Glutamatergic neuron (in vitro differentiated cells): ENCODE measurements at regions not wholly inside any gene's neighbourhood (a gene's known extent, or its start where the extent isn't known, plus 50 kb on each side); places are given as distances from the start of the nearest gene placed in this dataset.

Experiments
- DNase-seq: peaks from one replicate; pipeline ENCODE4 v3.0.0; 2022
- H3K27ac Mint-ChIP-seq: one replicate; pipeline ENCODE4 v1.8.0; 2020; ENCODE audit warnings: mild to moderate bottlenecking, mixed read lengths, inconsistent platforms; ENCODE audit not compliant: unreplicated experiment
- H3K27me3 Mint-ChIP-seq: one replicate; pipeline ENCODE4 v1.8.0; 2020; ENCODE audit warnings: mild to moderate bottlenecking, moderate library complexity, mixed read lengths, inconsistent platforms; ENCODE audit not compliant: unreplicated experiment
- H3K36me3 Mint-ChIP-seq: one replicate; pipeline ENCODE4 v1.8.0; 2020; ENCODE audit warnings: mild to moderate bottlenecking, mixed read lengths, inconsistent platforms; ENCODE audit not compliant: unreplicated experiment
- H3K4me1 Mint-ChIP-seq: one replicate; pipeline ENCODE4 v1.8.0; 2020; ENCODE audit warnings: mild to moderate bottlenecking, low read depth, mixed read lengths, inconsistent platforms; ENCODE audit not compliant: unreplicated experiment
- H3K4me3 Mint-ChIP-seq: one replicate; pipeline ENCODE4 v1.8.0; 2020; ENCODE audit warnings: mild to moderate bottlenecking, mixed read lengths, inconsistent platforms; ENCODE audit not compliant: unreplicated experiment
- H3K9me3 Mint-ChIP-seq: one replicate; pipeline ENCODE4 v1.8.0; 2020; ENCODE audit warnings: mild to moderate bottlenecking, moderate library complexity, mixed read lengths, inconsistent platforms; ENCODE audit not compliant: unreplicated experiment
- CTCF ChIP-seq: fragments of 200-600 bp; sonication (generic); IDR thresholded peaks from one replicate; pipeline ENCODE4 v1.5.0; 2021; ENCODE audit not compliant: partially characterized antibody, unreplicated experiment

GRCh38 chr1:212212343-212212742 lies 72.9 kb upstream of the PPP2R5A start:
- no peak for TF ChIP-seq CTCF
- Mint-ChIP-seq H3K9me3 (no peaks in the 10 kb centered on the region), H3K4me1 (no peaks in the 10 kb centered on the region)

GRCh38 chr1:212212906-212213305 lies 72.3 kb upstream of the PPP2R5A start:
- no peaks in the 10 kb centered on the region for H3K4me1 Mint-ChIP-seq

More at GRCh38 chr1:212212343-212212742, 72.9 kb upstream of the PPP2R5A start:
- no peak for DNase-seq
- Mint-ChIP-seq H3K4me3 (no peak overlapping the region), H3K36me3 (no peaks in the 10 kb centered on the region), H3K27ac (no peak overlapping the region), H3K27me3 (peaks cover 2% of the 10 kb centered on the region)

DNA sequence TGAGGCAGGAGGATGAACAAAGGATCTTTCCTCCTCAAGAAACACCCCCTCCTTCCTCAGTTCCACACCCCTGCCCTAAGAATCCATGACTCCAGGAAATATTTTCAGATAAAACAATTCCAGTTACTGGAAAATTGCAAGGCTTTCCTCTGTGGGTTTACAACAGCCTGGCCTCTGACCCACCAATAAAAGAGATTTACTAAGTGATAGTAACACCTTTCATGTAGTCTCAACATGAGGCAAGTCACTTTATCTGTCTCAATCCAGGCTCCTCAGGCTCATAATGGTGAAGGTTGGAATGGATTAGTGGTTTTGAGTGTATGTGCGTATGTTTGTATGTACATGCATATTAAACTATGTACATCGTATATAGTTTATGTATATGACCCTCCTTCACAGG lies 71.4 kb upstream of the PPP2R5A start:
- Mint-ChIP-seq H3K4me1 (no peaks in the 10 kb centered on the region), H3K36me3 (no peaks in the 10 kb centered on the region), H3K27ac (no peak overlapping the region), H3K9me3 (peaks cover 2% of the 10 kb centered on the region), H3K4me3 (no peak overlapping the region), H3K27me3 (no peaks in the 10 kb centered on the region)
- DNase-seq = no peak
- TF ChIP-seq CTCF = no peak

More at GRCh38 chr1:212212906-212213305, 72.3 kb upstream of the PPP2R5A start:
- TF ChIP-seq CTCF = no peak
- H3K27me3 Mint-ChIP-seq = peaks cover 2% of the 10 kb centered on the region
- H3K9me3 Mint-ChIP-seq = peaks cover 2% of the 10 kb centered on the region
- no peak overlapping the region for H3K4me3 Mint-ChIP-seq
- H3K36me3 Mint-ChIP-seq = no peaks in the 10 kb centered on the region
- H3K27ac Mint-ChIP-seq = no peak overlapping the region
- no peak for DNase-seq

GRCh38 chr1:212214325-212214724 lies 70.9 kb upstream of the PPP2R5A start:
- DNase-seq = no peak
- Mint-ChIP-seq H3K27ac (no peak overlapping the region), H3K4me3 (no peak overlapping the region), H3K4me1 (no peaks in the 10 kb centered on the region), H3K27me3 (no peaks in the 10 kb centered on the region), H3K9me3 (peaks cover 2% of the 10 kb centered on the region), H3K36me3 (no peaks in the 10 kb centered on the region)
- no peak for TF ChIP-seq CTCF

DNA sequence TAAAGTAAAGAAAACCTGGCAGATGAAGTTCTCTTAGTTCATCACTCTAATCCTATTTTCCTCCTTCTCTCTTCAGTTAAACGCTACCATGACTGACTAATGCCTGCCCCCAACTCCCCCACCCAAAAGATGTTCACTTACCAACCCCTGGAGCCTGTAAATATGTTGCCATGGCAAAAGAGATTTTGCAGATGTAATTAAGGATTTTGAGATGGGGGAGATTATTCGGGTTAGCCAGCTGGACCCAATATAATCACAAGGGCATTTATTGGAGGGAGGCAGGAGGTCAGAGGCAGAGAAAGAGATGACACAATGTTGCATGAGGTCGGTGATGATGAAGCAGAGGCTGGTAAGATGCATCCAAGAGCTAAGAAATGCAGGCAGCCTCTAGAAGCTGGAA lies 69.3 kb upstream of the PPP2R5A start:
- Mint-ChIP-seq H3K27me3 (no peaks in the 10 kb centered on the region), H3K4me1 (no peaks in the 10 kb centered on the region), H3K4me3 (no peak overlapping the region), H3K27ac (no peak overlapping the region), H3K36me3 (no peaks in the 10 kb centered on the region), H3K9me3 (peaks cover 2% of the 10 kb centered on the region)
- TF ChIP-seq CTCF = no peak
- DNase-seq = no peak
